Chondrocyte (in vitro differentiated cells): ENCODE measurements at regions not wholly inside any gene's neighbourhood (a gene's known extent, or its start where the extent isn't known, plus 50 kb on each side); places are given as distances from the start of the nearest gene placed in this dataset.

Experiments
- DNase-seq: peaks from one replicate; pipeline ENCODE4 v3.0.0; 2021; ENCODE audit warnings: mixed read lengths, low spot score
- H3K27ac Mint-ChIP-seq: one replicate; pipeline ENCODE4 v1.8.0; 2021; ENCODE audit warnings: mild to moderate bottlenecking, moderate library complexity, mixed read lengths; ENCODE audit not compliant: unreplicated experiment
- H3K27me3 Mint-ChIP-seq: 2 replicates; pipeline ENCODE4 v1.8.0; 2021; ENCODE audit warnings: low read depth, mixed read lengths
- H3K36me3 Mint-ChIP-seq: 2 replicates; pipeline ENCODE4 v1.8.0; 2021; ENCODE audit warnings: low read depth, mixed read lengths
- H3K4me1 Mint-ChIP-seq: 2 replicates; pipeline ENCODE4 v1.8.0; 2021; ENCODE audit warnings: low read depth, mild to moderate bottlenecking, mixed read lengths
- H3K4me3 Mint-ChIP-seq: one replicate; pipeline ENCODE4 v1.8.0; 2021; ENCODE audit warnings: mild to moderate bottlenecking, moderate library complexity, mixed read lengths; ENCODE audit not compliant: unreplicated experiment
- H3K9me3 Mint-ChIP-seq: 2 replicates; pipeline ENCODE4 v1.8.0; 2021; ENCODE audit warnings: low read depth, mixed read lengths
- CTCF ChIP-seq: fragments of 200-600 bp; sonication (generic); IDR thresholded peaks from 2 replicates; pipeline ENCODE4 v1.5.0; 2021; ENCODE audit warnings: antibody characterized with exemption, mild to moderate bottlenecking, moderate library complexity

- Mint-ChIP-seq H3K27me3 (no peaks in the 10 kb centered on the region), H3K4me3 (no peak overlapping the region), H3K27ac (peak overlapping the region; percentile 69)
Measured at GRCh38 chr6:110528930-110529325, 52.5 kb upstream of the SLC22A16 start.

GRCh38 chr6:110528101-110528929, 51.9 kb upstream of the SLC22A16 start:
- Mint-ChIP-seq H3K27me3 (no peaks in the 10 kb centered on the region), H3K4me3 (no peak overlapping the region), H3K4me1 (peaks cover 34% of the 10 kb centered on the region), H3K9me3 (no peaks in the 10 kb centered on the region), H3K36me3 (no peaks in the 10 kb centered on the region), H3K27ac (peak overlapping the region; percentile 69)
- no peak for DNase-seq
- peak; percentile 99 for TF ChIP-seq CTCF

More at GRCh38 chr6:110528930-110529325, 52.5 kb upstream of the SLC22A16 start:
- Mint-ChIP-seq H3K36me3 (no peaks in the 10 kb centered on the region), H3K9me3 (no peaks in the 10 kb centered on the region), H3K4me1 (peaks cover 35% of the 10 kb centered on the region)
- TF ChIP-seq CTCF, result no peak
- DNase-seq, result no peak

- Mint-ChIP-seq H3K36me3 (no peaks in the 10 kb centered on the region), H3K27me3 (no peaks in the 10 kb centered on the region), H3K9me3 (no peaks in the 10 kb centered on the region), H3K4me3 (no peak overlapping the region), H3K27ac (no peak overlapping the region), H3K4me1 (peaks cover 34% of the 10 kb centered on the region)
- no peak for DNase-seq
- no peak for TF ChIP-seq CTCF
Measured at GRCh38 chr6:110527516-110527915, 51.1 kb upstream of the SLC22A16 start.

GRCh38 chr6:110526726-110527125, 50.3 kb upstream of the SLC22A16 start:
- no peak for DNase-seq
- Mint-ChIP-seq H3K27ac (no peak overlapping the region), H3K27me3 (no peaks in the 10 kb centered on the region), H3K4me3 (no peak overlapping the region), H3K36me3 (no peaks in the 10 kb centered on the region), H3K9me3 (no peaks in the 10 kb centered on the region), H3K4me1 (peaks cover 34% of the 10 kb centered on the region)
- TF ChIP-seq CTCF, result no peak
